ENCODE measurements at regions not wholly inside any gene's neighbourhood (a gene's known extent, or its start where the extent isn't known, plus 50 kb on each side); places are given as distances from the start of the nearest gene placed in this dataset.

DNA sequence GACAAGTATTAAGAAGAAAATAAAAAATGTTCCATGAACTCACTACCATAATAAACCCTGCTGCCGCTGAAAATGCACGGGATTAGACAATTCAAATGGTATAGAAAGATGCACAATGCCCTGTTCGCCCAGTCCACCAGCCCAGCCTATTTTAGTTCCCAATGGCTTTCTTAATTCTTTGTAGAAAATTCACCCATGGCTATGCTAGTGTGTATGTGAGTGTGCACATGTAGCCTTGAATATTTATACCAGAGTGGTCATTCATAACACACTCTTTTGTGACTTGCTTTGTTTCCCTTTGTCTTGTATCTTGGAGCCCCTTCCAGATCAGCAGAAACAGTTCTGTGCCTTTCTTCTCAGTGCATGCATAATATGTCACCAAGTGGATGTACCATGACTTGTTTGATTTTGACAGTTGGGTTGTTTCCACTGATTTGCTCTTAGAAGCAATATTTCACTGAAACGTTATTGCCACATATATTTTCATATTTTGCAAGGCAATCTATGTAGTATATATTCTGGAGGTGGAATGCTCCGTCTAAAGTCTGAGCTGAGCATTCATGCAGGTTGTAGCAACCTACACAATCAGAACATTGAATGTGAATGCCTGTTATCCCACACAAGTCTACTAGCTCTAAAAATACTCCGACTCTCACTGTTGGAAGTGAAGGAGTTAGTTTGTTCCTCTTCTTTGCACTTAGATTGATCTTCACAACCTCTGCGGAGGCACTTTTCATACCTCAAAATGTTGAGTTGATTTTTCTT, 383.0 kb upstream of the EEF2KMT start:
- Mint-ChIP-seq H3K27me3 (ENCODE audit: unreplicated experiment) (peaks cover 4% of the 10 kb centered on the region), H3K4me3 (ENCODE audit: unreplicated experiment) (no peak overlapping the region), H3K9me3 (ENCODE audit: unreplicated experiment) (no peaks in the 10 kb centered on the region), H3K4me1 (ENCODE audit: low read depth, unreplicated experiment) (peaks cover 9% of the 10 kb centered on the region), H3K36me3 (ENCODE audit: unreplicated experiment) (no peaks in the 10 kb centered on the region), H3K27ac (ENCODE audit: unreplicated experiment) (no peak overlapping the region)
- DNase-seq = no peak
- TF ChIP-seq, protein P1, sequence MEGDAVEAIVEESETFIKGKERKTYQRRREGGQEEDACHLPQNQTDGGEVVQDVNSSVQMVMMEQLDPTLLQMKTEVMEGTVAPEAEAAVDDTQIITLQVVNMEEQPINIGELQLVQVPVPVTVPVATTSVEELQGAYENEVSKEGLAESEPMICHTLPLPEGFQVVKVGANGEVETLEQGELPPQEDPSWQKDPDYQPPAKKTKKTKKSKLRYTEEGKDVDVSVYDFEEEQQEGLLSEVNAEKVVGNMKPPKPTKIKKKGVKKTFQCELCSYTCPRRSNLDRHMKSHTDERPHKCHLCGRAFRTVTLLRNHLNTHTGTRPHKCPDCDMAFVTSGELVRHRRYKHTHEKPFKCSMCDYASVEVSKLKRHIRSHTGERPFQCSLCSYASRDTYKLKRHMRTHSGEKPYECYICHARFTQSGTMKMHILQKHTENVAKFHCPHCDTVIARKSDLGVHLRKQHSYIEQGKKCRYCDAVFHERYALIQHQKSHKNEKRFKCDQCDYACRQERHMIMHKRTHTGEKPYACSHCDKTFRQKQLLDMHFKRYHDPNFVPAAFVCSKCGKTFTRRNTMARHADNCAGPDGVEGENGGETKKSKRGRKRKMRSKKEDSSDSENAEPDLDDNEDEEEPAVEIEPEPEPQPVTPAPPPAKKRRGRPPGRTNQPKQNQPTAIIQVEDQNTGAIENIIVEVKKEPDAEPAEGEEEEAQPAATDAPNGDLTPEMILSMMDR (IDR thresholded peaks at IDR 0.05; ENCODE audit: partially characterized antibody, unreplicated experiment) = no peak

DNA sequence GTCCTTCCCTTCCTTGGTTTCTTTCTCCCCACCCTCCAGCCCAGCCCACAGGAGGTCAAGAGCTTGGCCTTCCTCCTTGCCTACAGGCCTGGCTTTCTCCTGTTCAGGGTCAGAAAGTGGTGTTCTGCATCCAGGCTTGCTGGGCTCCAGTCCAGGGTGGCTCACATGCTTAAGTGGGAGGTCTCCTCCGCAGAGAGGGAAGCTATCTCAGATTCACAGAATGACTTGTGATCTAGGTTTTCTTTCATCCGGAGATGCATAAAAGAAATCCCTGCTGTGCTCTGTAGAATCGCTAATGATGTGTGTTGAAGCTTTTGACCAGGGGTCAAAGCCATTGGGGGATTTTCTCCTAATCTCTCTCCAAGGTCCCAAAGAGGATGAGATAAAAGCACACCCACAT, 382.3 kb upstream of the EEF2KMT start:
- Mint-ChIP-seq H3K4me3 (ENCODE audit: unreplicated experiment) (no peak overlapping the region), H3K4me1 (ENCODE audit: low read depth, unreplicated experiment) (peaks cover 9% of the 10 kb centered on the region), H3K9me3 (ENCODE audit: unreplicated experiment) (no peaks in the 10 kb centered on the region), H3K27me3 (ENCODE audit: unreplicated experiment) (peaks cover 4% of the 10 kb centered on the region), H3K27ac (ENCODE audit: unreplicated experiment) (no peak overlapping the region), H3K36me3 (ENCODE audit: unreplicated experiment) (no peaks in the 10 kb centered on the region)
- DNase-seq = no peak
- TF ChIP-seq, protein P1 (IDR thresholded peaks at IDR 0.05; ENCODE audit: partially characterized antibody, unreplicated experiment) = no peak

DNA sequence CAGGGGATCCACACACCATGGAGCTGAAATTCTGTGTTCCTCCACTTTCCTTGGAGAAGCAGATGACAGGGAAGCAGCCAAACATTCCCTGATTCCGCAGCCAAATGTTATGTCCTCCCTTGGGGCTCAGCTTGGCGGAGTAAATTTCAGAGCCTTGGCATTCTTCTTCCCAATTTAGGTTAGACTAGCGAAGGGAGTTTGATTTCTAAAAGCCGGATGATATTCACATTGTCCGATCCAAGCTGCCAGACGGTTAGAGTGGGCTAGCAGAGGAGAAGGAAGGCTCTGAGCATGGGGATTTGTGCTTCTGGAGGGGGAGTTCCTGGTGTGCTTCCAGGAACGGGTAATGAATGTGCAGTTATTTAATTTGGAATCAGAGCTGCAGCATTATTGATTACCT, 380.4 kb upstream of the EEF2KMT start:
- TF ChIP-seq, protein P1 (IDR thresholded peaks at IDR 0.05; ENCODE audit: partially characterized antibody, unreplicated experiment) = no peak
- peaks cover 4% of the 10 kb centered on the region for H3K27me3 Mint-ChIP-seq (ENCODE audit: unreplicated experiment)
- DNase-seq = no peak
- no peak overlapping the region for H3K27ac Mint-ChIP-seq (ENCODE audit: unreplicated experiment)
- H3K9me3 Mint-ChIP-seq (ENCODE audit: unreplicated experiment) = no peaks in the 10 kb centered on the region
- no peak overlapping the region for H3K4me3 Mint-ChIP-seq (ENCODE audit: unreplicated experiment)
- peaks cover 9% of the 10 kb centered on the region for H3K4me1 Mint-ChIP-seq (ENCODE audit: low read depth, unreplicated experiment)
- H3K36me3 Mint-ChIP-seq (ENCODE audit: unreplicated experiment) = no peaks in the 10 kb centered on the region

DNA sequence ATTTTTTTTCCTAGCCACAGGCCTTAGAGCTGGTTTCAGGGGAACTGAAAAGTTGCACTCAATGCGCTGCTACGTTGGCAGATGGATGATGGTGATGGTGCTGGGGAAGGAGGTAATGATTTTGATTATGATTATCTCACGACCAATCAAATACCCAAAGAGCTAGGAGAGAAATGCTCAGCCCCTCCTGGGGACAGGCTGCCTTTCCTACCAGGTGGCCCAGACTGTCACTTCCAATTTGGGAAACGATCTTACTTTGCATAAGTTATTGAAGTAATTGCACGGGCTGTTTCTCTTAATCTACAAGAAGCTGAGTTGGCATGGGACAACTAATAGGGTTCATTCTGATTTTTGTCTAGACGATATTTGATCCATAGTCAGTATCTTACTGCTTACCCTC, 379.7 kb upstream of the EEF2KMT start:
- Mint-ChIP-seq H3K27ac (ENCODE audit: unreplicated experiment) (no peak overlapping the region), H3K9me3 (ENCODE audit: unreplicated experiment) (no peaks in the 10 kb centered on the region), H3K4me3 (ENCODE audit: unreplicated experiment) (no peak overlapping the region), H3K4me1 (ENCODE audit: low read depth, unreplicated experiment) (peaks cover 9% of the 10 kb centered on the region), H3K36me3 (ENCODE audit: unreplicated experiment) (no peaks in the 10 kb centered on the region), H3K27me3 (ENCODE audit: unreplicated experiment) (peaks cover 4% of the 10 kb centered on the region)
- TF ChIP-seq, protein P1 (IDR thresholded peaks at IDR 0.05; ENCODE audit: partially characterized antibody, unreplicated experiment) = no peak
- no peak for DNase-seq

DNA sequence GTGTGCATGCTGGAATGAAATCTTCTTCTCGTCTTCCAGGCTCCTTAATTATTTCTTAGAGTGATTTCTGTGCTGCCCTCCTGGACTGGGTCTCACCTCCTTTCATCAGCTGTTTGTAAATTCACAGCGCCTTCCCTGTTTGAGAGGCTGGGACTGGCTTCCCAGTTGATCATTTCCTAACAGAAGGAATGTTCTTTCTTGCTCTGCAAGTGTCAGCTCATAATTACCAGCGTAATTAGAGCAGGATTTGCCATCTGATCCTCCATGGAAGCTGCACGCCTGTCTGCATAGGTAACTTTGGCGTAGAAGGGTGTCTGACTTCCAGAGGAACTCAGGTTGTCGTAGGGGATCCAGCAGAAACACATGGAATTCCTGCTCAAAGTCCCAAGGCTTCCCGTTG, 375.0 kb upstream of the EEF2KMT start:
- peaks cover 4% of the 10 kb centered on the region for H3K27me3 Mint-ChIP-seq (ENCODE audit: unreplicated experiment)
- TF ChIP-seq, protein P1 (IDR thresholded peaks at IDR 0.05; ENCODE audit: partially characterized antibody, unreplicated experiment) = no peak
- H3K9me3 Mint-ChIP-seq (ENCODE audit: unreplicated experiment) = no peaks in the 10 kb centered on the region
- no peak for DNase-seq
- H3K4me3 Mint-ChIP-seq (ENCODE audit: unreplicated experiment) = no peak overlapping the region
- H3K36me3 Mint-ChIP-seq (ENCODE audit: unreplicated experiment) = no peaks in the 10 kb centered on the region
- H3K4me1 Mint-ChIP-seq (ENCODE audit: low read depth, unreplicated experiment) = peaks cover under 1% of the 10 kb centered on the region
- no peak overlapping the region for H3K27ac Mint-ChIP-seq (ENCODE audit: unreplicated experiment)

Data from glutamatergic neuron (in vitro differentiated cells).